ENCODE measurements at regions not wholly inside any gene's neighbourhood (a gene's known extent, or its start where the extent isn't known, plus 50 kb on each side); places are given as distances from the start of the nearest gene placed in this dataset.
"Not testable (repeated sequence)": the region's sequence is repeated elsewhere in the genome, so short reads cannot be mapped to it uniquely, and the experiment has no call there.

DNA sequence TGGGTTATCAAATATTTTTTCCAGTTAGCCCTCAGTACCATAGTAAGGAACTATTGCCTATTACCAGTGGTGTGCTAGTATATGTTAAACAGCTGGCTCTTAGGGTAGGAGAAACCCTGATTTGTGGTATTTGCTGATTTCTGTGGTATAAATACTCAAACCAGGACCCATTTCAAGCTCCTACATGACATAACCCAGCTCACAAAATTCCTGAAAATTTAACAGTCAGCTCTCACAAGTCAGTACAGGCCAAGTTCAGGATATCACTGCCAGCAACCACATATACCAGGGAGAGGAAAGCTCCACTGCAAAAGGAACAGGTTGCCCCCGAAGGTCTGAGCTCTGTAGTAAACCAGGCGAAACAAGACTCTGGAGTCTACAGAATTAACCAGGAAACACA lies 315.3 kb downstream of the NOVA1 start:
- H3K27me3 ChIP-seq (replicated peaks): no peaks in the 10 kb centered on the region
- TF ChIP-seq, protein P1, sequence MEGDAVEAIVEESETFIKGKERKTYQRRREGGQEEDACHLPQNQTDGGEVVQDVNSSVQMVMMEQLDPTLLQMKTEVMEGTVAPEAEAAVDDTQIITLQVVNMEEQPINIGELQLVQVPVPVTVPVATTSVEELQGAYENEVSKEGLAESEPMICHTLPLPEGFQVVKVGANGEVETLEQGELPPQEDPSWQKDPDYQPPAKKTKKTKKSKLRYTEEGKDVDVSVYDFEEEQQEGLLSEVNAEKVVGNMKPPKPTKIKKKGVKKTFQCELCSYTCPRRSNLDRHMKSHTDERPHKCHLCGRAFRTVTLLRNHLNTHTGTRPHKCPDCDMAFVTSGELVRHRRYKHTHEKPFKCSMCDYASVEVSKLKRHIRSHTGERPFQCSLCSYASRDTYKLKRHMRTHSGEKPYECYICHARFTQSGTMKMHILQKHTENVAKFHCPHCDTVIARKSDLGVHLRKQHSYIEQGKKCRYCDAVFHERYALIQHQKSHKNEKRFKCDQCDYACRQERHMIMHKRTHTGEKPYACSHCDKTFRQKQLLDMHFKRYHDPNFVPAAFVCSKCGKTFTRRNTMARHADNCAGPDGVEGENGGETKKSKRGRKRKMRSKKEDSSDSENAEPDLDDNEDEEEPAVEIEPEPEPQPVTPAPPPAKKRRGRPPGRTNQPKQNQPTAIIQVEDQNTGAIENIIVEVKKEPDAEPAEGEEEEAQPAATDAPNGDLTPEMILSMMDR (IDR thresholded peaks at IDR 0.05; ENCODE audit: low read depth, low read length, missing control alignments): no peak
- DNase-seq: no peak
- H3K36me3 ChIP-seq (replicated peaks): no peaks in the 10 kb centered on the region
- in situ Hi-C loops (cut with HindIII; ENCODE audit: low pct_ligation_motif_present, low sequenced_read_pairs): no loop called here
- no peak overlapping the region for H3K27ac ChIP-seq
- no peak overlapping the region for H3K4me3 ChIP-seq (ENCODE audit: low read depth, low read length)

DNA sequence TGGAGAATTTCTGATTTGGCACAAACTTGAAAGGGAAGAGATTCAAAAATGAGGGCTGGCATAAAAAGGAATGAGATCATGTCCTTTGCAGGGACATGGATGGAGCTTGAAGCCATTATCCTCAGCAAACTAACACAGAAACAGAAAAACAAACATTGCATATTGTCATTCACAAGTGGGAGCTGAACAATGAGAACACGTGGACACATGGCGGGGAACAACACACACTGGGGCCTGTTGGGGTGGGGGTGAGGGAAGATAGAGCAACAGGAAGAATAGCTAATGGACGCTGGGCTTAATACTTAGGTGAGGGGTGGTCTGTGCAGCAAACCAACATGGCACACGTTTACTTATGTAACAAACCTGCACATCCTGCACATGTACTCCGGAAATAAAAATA lies 315.8 kb downstream of the NOVA1 start:
- in situ Hi-C loops (cut with HindIII; ENCODE audit: low pct_ligation_motif_present, low sequenced_read_pairs); H3K36me3 ChIP-seq (replicated peaks); H3K4me3 ChIP-seq (ENCODE audit: low read depth, low read length); H3K27me3 ChIP-seq (replicated peaks); H3K27ac ChIP-seq; DNase-seq: not testable (repeated sequence)

DNA sequence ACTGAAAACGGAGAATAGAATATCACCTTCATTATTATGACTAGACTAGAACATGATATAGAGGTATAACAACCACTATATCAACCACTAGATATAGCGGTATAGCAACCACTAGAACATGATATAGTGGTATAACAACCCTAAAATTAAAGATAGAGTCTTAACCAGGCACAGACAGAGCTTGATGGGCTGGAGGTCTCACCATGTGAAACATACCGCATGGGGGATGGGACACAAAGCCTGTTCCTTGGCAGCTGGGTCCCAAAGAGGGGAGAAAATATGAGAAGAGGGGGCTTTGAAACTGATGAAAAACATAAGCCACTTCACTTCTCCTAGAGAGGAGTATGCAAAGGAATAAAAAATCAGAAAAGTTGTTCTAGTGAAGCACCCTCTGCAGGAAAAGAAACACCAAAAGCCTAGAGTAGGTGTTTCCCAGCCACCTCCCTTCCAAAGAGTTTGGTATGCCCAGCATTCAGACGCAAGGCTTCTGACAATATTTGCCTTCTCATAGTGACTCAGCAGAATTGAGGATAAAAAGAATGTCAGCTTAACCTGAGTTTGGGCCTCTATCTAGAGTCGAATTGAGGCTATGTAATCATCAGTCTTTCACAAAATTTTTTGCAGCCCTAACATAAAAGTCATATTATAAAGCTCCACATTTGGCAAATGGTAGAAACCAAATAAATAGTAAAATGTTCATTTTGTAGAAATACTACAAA lies 316.4 kb downstream of the NOVA1 start:
- H3K27ac ChIP-seq: no peak overlapping the region

DNA sequence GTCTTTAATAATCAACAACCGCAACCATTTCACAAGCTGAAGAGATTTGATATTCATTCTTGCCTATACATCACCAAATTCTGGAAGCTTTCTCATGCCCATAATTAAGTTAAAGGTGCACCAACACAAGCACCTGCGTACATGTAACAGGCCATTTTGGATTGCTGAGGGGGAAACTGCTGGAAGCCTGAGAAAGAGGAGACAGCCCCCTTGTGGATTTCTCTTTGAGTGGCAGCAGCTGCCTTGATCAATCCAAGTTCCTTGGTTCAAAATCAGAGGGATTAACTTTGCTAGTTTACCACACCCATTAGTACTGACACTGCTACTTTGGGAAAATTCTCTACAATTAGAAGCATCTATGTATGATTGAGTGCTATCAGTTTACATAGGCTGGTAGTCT lies 321.1 kb downstream of the NOVA1 start:
- H3K36me3 ChIP-seq (replicated peaks): no peaks in the 10 kb centered on the region
- H3K27me3 ChIP-seq (replicated peaks): no peaks in the 10 kb centered on the region
- in situ Hi-C loops (cut with HindIII; ENCODE audit: low pct_ligation_motif_present, low sequenced_read_pairs): no loop called here
- TF ChIP-seq, protein P1 (IDR thresholded peaks at IDR 0.05; ENCODE audit: low read depth, low read length, missing control alignments): peak; percentile 39
- no peak overlapping the region for H3K4me3 ChIP-seq (ENCODE audit: low read depth, low read length)
- DNase-seq: no peak
- H3K27ac ChIP-seq: no peak overlapping the region

More for the DNA sequence above, 316.4 kb downstream of the NOVA1 start:
- Histone ChIP-seq H3K4me3 (ENCODE audit: low read depth, low read length) (no peak overlapping the region), H3K27me3 (replicated peaks) (no peaks in the 10 kb centered on the region), H3K36me3 (replicated peaks) (no peaks in the 10 kb centered on the region)
- in situ Hi-C loops (cut with HindIII; ENCODE audit: low pct_ligation_motif_present, low sequenced_read_pairs): no loop called here
- TF ChIP-seq, protein P1 (IDR thresholded peaks at IDR 0.05; ENCODE audit: low read depth, low read length, missing control alignments): no peak
- DNase-seq: peak; percentile 11

DNA sequence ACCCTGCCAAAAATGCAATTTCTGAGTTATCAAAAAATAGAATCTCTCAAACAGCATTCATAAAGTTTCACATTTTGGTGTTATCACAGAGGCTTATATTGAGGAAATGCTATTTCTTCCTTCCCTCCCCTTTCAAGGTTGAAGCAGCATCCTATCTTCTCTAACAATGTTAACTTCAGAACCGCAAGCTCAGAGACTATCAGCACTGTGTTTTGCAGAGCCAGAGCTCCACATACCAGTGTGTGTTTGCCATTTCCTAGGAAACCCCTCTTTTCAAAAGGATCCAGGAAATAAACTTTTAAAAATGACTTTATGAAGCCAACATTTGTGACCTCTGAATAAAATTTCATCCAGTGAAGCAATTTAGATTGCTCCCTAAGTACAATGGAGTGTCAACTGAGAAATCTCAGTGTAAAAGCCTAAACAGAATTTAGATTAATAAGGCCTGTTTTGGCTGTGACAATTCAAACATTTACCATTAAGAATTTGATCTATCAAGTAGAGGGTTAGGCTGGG lies 332.6 kb downstream of the NOVA1 start:
- H3K27ac ChIP-seq: no peak overlapping the region
- no peak overlapping the region for H3K4me3 ChIP-seq (ENCODE audit: low read depth, low read length)
- no peaks in the 10 kb centered on the region for H3K27me3 ChIP-seq (replicated peaks)
- no peaks in the 10 kb centered on the region for H3K36me3 ChIP-seq (replicated peaks)
- in situ Hi-C loops (cut with HindIII; ENCODE audit: low pct_ligation_motif_present, low sequenced_read_pairs): no loop called here
- DNase-seq: no peak
- TF ChIP-seq, protein P1 (IDR thresholded peaks at IDR 0.05; ENCODE audit: low read depth, low read length, missing control alignments): no peak

DNA sequence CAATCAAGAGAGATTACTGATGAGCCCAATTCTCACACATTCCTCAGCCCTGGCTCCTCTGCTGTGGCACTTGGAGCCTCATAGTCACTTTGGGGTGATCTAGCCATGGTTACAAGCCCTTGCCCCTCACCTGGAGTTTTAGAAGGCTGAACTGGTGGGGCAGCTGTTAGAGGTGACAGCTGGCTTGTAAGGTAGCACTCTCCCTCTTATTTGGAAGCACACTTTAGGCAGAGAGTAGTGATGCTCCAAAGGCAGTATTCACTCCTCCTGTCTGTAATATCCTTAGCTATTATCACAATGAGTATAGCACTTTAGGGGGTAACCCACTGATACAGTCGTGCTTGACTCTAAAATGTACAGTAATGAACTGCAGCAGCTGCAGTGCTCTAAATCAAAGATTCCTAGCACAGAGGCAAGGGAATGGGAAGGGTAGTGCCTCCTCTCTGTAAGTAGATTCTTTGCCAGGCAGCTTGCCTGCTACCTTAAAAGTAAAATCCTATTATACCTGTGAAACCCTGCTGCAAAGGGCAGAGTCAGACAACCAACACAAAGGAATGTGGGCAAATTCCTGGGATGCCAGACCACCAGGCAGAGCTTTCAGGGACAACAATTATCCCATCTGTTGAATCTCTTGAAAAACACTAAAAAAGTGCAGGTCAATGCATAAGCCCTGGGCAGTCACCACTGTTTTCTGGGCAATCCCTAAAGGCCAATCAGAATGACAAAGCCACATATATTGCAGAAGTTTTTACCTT lies 336.3 kb downstream of the NOVA1 start:
- Histone ChIP-seq H3K4me3 (ENCODE audit: low read depth, low read length) (no peak overlapping the region), H3K27me3 (replicated peaks) (no peaks in the 10 kb centered on the region), H3K36me3 (replicated peaks) (no peaks in the 10 kb centered on the region), H3K27ac (no peak overlapping the region)
- in situ Hi-C loops (cut with HindIII; ENCODE audit: low pct_ligation_motif_present, low sequenced_read_pairs): no loop called here
- TF ChIP-seq, protein P1 (IDR thresholded peaks at IDR 0.05; ENCODE audit: low read depth, low read length, missing control alignments): no peak
- DNase-seq: no peak

Measured in brain microvascular endothelial cell (primary cell).